ENCODE measurements at regions not wholly inside any gene's neighbourhood (a gene's known extent, or its start where the extent isn't known, plus 50 kb on each side); places are given as distances from the start of the nearest gene placed in this dataset.

DNA sequence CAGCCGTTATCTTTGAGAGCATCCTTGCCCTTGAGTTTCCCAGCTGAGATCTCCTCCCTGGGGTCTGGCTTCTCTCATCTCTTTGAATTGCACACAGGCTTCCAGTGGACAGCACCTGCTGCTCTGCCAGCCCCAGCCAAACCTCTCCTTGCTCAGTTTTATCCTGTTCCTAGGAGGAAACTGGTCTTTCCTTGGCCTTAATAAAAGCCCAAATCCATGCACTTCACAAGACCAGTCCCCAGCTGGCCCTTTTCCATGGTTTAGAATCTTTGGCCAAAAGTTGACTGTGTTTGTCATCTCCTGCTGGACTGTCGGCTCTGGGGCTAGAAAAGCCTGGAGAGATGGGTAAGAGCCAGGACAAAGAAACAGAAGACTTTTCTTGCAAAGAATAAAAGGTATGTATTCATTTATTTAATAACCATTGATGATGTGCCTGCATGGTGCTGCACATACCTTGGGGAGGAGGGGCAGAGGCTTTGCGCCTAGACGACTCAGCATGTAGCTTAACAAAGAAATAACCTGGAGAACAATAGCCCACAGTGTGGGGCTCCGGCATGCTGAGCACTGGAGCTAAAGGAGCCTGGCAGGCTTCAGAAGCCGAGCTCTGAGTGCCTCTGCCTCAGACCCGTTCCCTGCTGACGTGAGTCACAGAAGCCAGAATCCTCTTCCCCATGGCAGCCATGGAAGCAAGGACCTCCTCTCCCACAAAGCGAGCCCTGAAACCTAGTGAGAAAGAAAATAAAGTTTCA is 319.3 kb upstream of the B3GAT1 start:
- WGBS, 2 donors, result 57 to 60% methylated on average over 9 of the region's 9 CpGs

DNA sequence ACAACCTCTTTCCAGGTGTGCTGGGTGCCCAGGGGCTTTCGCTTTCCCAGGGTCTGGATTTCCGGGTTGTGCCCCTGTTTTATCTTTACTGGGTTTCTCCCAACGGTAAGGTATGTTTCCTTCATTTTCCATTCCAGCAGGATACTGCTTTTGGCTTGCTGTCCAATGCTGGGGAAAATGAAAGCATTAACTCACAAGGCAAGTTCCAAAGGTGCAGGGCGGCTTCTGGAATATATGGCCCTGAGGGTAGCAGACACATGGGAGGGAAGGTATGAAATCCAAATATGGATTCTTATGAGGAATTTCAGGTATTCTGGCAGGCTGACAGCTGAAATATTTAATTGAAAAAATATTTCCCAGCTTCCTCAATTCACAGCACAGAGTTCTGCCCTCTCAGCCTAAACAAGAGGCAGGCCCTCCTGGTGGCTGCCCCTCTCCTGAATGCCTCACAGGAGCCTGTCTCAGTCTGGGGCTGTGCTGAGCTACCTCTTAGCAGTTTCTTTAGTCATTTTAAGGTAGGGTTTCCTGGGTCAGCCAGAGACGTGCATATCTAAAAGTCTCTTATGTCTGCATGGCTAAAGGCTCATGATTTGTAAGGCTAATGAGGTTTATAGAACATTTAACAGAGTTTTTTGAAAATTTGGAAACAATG is 318.6 kb upstream of the B3GAT1 start:
- ATAC-seq (ENCODE audit: low FRiP score in 2 of 2), result no peak
- Histone ChIP-seq H3K9me3 (no peaks in the 10 kb centered on the region), H3K4me1 (peaks cover 0 to 6% (median 0%) of the 10 kb centered on the region in 4 donors), H3K36me3 (no peaks in the 10 kb centered on the region), H3K27ac (no peak overlapping the region), H3K4me3 (no peak overlapping the region), H3K27me3 (no peaks in the 10 kb centered on the region)
- no peak for DNase-seq
- TF ChIP-seq EP300 (IDR thresholded peaks at IDR 0.05) (no peak), POLR2AphosphoS5 (IDR thresholded peaks at IDR 0.05) (no peak), POLR2A (IDR thresholded peaks at IDR 0.05) (no peak)
- TF ChIP-seq, protein P1, sequence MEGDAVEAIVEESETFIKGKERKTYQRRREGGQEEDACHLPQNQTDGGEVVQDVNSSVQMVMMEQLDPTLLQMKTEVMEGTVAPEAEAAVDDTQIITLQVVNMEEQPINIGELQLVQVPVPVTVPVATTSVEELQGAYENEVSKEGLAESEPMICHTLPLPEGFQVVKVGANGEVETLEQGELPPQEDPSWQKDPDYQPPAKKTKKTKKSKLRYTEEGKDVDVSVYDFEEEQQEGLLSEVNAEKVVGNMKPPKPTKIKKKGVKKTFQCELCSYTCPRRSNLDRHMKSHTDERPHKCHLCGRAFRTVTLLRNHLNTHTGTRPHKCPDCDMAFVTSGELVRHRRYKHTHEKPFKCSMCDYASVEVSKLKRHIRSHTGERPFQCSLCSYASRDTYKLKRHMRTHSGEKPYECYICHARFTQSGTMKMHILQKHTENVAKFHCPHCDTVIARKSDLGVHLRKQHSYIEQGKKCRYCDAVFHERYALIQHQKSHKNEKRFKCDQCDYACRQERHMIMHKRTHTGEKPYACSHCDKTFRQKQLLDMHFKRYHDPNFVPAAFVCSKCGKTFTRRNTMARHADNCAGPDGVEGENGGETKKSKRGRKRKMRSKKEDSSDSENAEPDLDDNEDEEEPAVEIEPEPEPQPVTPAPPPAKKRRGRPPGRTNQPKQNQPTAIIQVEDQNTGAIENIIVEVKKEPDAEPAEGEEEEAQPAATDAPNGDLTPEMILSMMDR (IDR thresholded peaks at IDR 0.05), result no peak
- 65 to 72% methylated on average over 5 of the region's 5 CpGs for WGBS, 2 donors

More for the DNA sequence above, 319.3 kb upstream of the B3GAT1 start:
- no peaks in the 10 kb centered on the region for H3K27me3 ChIP-seq
- H3K27ac ChIP-seq, result no peak overlapping the region
- H3K9me3 ChIP-seq, result no peaks in the 10 kb centered on the region
- DNase-seq (no peak), ATAC-seq (ENCODE audit: low FRiP score in 2 of 2) (no peak)
- peaks cover 0 to 6% (median 0%) of the 10 kb centered on the region in 4 donors for H3K4me1 ChIP-seq
- TF ChIP-seq EP300 (IDR thresholded peaks at IDR 0.05) (no peak), POLR2AphosphoS5 (IDR thresholded peaks at IDR 0.05) (no peak), POLR2A (IDR thresholded peaks at IDR 0.05) (no peak)
- TF ChIP-seq, protein P1 (IDR thresholded peaks at IDR 0.05), result no peak
- no peak overlapping the region for H3K4me3 ChIP-seq
- H3K36me3 ChIP-seq, result no peaks in the 10 kb centered on the region

DNA sequence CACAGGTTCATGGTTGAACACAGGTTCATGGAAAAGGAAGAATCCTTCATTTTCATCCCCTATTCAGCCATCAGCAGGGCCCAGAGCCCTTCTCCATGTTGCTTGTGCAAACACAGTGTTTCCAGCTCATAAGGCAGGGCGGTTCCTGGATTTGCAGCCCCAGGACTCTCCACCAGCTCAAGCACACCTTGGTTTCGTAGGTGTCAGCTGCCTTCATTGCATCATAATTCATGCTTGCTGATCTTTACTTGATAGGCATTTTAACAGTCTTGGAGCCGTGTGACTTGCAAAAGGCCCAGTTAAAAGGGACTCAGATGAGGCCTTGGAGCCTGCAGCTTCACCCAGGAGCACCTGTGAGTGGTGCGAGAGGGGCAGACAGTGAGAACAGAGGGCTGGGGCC is 318.1 kb upstream of the B3GAT1 start:
- 69 to 71% methylated on average over 3 to 4 of the region's 4 CpGs for WGBS, 2 donors
- ATAC-seq (ENCODE audit: low FRiP score in 2 of 2), result no peak

DNA sequence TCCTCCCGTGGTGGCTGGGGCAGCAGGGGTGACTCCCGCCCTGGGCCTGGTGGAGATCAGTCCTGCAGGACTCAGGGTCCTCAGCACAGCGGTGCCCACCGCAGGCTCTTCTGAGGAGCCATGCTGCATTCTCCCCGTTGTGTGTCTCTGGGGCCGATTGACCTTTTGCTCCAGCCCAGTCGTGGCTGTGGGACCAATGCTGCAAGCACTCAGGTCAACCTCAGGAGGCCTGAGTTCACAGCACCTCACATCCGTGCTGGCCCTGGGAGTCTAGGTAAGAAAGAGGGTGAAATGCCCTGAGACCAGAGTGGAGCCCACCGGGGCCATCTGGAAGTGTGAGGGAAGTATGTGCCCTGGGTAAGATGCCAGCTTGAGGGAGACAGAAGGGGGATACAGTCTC is 316.1 kb upstream of the B3GAT1 start:
- Histone ChIP-seq H3K4me1 (no peaks in the 10 kb centered on the region), H3K36me3 (no peaks in the 10 kb centered on the region), H3K27ac (no peak overlapping the region), H3K9me3 (no peaks in the 10 kb centered on the region), H3K4me3 (no peak overlapping the region), H3K27me3 (no peaks in the 10 kb centered on the region)
- no peak for TF ChIP-seq EP300 (IDR thresholded peaks at IDR 0.05)
- TF ChIP-seq, protein P1 (IDR thresholded peaks at IDR 0.05), result no peak
- TF ChIP-seq POLR2A (IDR thresholded peaks at IDR 0.05), result no peak
- no peak for TF ChIP-seq POLR2AphosphoS5 (IDR thresholded peaks at IDR 0.05)
- ATAC-seq (ENCODE audit: low FRiP score in 2 of 2), result no peak
- WGBS, 2 donors, result 82 to 97% methylated on average over 7 to 9 of the region's 9 CpGs
- peak in 1 of 2 donors; percentile 33 for DNase-seq

More for the DNA sequence above, 318.1 kb upstream of the B3GAT1 start:
- no peaks in the 10 kb centered on the region for H3K9me3 ChIP-seq
- no peak overlapping the region for H3K4me3 ChIP-seq
- H3K4me1 ChIP-seq, result peaks cover 0 to 6% (median 0%) of the 10 kb centered on the region in 4 donors
- H3K27ac ChIP-seq, result no peak overlapping the region
- TF ChIP-seq POLR2AphosphoS5 (IDR thresholded peaks at IDR 0.05) (no peak), POLR2A (IDR thresholded peaks at IDR 0.05) (no peak), EP300 (IDR thresholded peaks at IDR 0.05) (no peak)
- TF ChIP-seq, protein P1 (IDR thresholded peaks at IDR 0.05), result no peak
- no peaks in the 10 kb centered on the region for H3K27me3 ChIP-seq
- no peaks in the 10 kb centered on the region for H3K36me3 ChIP-seq
- DNase-seq, result no peak
